OCI-LY3 (cell line): ENCODE measurements at regions not wholly inside any gene's neighbourhood (a gene's known extent, or its start where the extent isn't known, plus 50 kb on each side); places are given as distances from the start of the nearest gene placed in this dataset.

Experiments used
- EZH2phosphoT487 ChIP-seq: fragments of 200-600 bp; shearing (Covaris generic); IDR thresholded peaks from 2 replicates; pipeline ENCODE4 v1.6.1; 2018; ENCODE audit warnings: antibody characterized with exemption, mixed run types, low read depth
- TF ChIP-seq, protein P1 (sequence below): fragments of 200-600, 300-600 bp; sonication (generic); IDR thresholded peaks from 2 replicates; pipeline ENCODE4 v1.5.1; 2014; ENCODE audit warnings: antibody characterized with exemption, low read length, low read depth

DNA sequence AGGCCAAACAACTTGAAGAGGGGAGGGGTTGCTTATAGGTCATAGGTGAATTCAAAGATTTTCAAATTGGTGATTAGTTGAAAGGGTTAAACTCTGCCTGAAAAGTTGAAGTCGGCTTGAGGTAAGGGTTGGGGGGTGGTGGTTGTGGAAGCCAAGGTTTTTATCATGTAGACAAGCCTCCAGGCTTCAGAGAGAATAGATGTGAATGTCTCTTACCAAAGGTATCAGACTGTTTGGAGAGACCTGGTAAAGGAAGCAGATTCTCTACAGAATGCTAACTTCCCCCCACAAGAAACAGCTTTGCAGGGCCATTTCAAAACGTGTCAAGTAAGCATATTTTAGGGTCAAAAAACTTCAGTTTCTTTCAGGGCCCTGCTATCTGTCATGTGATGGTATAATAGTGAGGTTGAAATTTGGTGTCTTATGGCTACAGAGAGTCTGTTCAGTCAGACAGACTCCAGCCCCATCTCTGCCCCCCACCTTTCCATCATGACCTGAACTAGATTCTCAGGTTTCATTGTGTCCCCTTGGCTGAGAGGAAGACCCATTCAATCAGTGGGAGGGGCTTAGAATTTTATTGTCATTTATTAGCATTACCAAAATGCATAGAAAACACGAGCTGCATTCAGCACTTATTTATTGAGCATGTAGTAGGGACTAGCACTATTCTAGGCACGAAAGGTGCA lies 136.5 kb downstream of the MAP3K7 start:
- TF ChIP-seq, protein P1, sequence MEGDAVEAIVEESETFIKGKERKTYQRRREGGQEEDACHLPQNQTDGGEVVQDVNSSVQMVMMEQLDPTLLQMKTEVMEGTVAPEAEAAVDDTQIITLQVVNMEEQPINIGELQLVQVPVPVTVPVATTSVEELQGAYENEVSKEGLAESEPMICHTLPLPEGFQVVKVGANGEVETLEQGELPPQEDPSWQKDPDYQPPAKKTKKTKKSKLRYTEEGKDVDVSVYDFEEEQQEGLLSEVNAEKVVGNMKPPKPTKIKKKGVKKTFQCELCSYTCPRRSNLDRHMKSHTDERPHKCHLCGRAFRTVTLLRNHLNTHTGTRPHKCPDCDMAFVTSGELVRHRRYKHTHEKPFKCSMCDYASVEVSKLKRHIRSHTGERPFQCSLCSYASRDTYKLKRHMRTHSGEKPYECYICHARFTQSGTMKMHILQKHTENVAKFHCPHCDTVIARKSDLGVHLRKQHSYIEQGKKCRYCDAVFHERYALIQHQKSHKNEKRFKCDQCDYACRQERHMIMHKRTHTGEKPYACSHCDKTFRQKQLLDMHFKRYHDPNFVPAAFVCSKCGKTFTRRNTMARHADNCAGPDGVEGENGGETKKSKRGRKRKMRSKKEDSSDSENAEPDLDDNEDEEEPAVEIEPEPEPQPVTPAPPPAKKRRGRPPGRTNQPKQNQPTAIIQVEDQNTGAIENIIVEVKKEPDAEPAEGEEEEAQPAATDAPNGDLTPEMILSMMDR = no peak
- TF ChIP-seq EZH2phosphoT487 = no peak
